HepG2 (cell line): ENCODE measurements at regions not wholly inside any gene's neighbourhood (a gene's known extent, or its start where the extent isn't known, plus 50 kb on each side); places are given as distances from the start of the nearest gene placed in this dataset.

Source experiments
- FOXC1 ChIP-seq: sonication (generic); formaldehyde crosslinking; IDR thresholded peaks from 2 replicates; pipeline ENCODE4 v1.8.0; 2022; ENCODE audit warnings: mild to moderate bottlenecking, missing genetic modification reagents, borderline replicate concordance
- HNRNPUL1 ChIP-seq: fragments of 200-400 bp; formaldehyde crosslinking; IDR thresholded peaks from 2 replicates; pipeline ENCODE4 v1.6.1; 2017; ENCODE audit warnings: low read depth, mild to moderate bottlenecking, low read length, moderate library complexity
- MYNN ChIP-seq: sonication (generic); formaldehyde crosslinking; IDR thresholded peaks from 2 replicates; pipeline ENCODE4 v1.4.0; 2020; ENCODE audit warnings: mild to moderate bottlenecking, low read depth, missing genetic modification reagents
- POLR2AphosphoS5 ChIP-seq: IDR thresholded peaks from 2 replicates; pipeline ENCODE4 v1.6.1; 2012; ENCODE audit warnings: low read depth, low read length
- ZNF274 ChIP-seq: sonication (generic); formaldehyde crosslinking; IDR thresholded peaks from 2 replicates; pipeline ENCODE4 v1.5.1; 2020; ENCODE audit warnings: mild to moderate bottlenecking, missing genetic modification reagents
- TF ChIP-seq, protein P1 (sequence below): IDR thresholded peaks from 2 replicates; pipeline ENCODE4 v1.6.1; 2012; ENCODE audit warnings: low read depth, low read length, improper control_type of control experiment
- TF ChIP-seq, protein P2 (sequence below): sonication (generic); formaldehyde crosslinking; IDR thresholded peaks from one replicate; pipeline ENCODE4 v1.5.1; 2020; ENCODE audit warnings: mild to moderate bottlenecking, missing genetic modification reagents; ENCODE audit errors: not compliant biosample characterization
- TF ChIP-seq, protein P3 (sequence below): IDR thresholded peaks from 2 replicates; pipeline ENCODE4 v1.6.1; 2012; ENCODE audit warnings: inconsistent platforms
- TF ChIP-seq, protein P4 (sequence below): sonication (generic); formaldehyde crosslinking; IDR thresholded peaks from 2 replicates; pipeline ENCODE4 v1.5.0; 2020; ENCODE audit warnings: missing genetic modification reagents
- TF ChIP-seq, protein P5 (sequence below): sonication (generic); formaldehyde crosslinking; IDR thresholded peaks from 2 replicates; pipeline ENCODE4 v1.4.0; 2020; ENCODE audit warnings: missing genetic modification reagents

DNA sequence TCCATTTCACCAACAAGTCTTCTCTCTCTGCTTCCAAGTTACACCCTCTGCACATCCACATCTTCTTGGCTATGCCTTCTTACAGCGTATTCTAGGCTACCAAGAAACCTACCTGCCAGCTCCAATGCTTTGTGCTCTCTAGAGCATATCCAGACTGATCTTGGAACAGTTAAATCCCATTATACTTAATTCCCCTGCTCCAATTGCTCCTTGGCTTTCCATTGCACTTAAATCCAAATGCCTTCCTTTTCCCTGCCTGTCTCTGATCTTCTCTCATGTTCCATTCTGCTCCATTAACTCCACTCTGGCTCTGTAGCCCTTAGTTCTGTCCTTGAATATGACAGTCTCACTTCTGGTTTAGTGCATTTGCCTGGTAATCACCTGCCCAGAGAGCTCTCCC is 322.4 kb downstream of the LRRC70 start:
- TF ChIP-seq MYNN (CRISPR knock-in tag) (no peak), ZNF274 (CRISPR knock-in tag) (no peak), HNRNPUL1 (no peak), POLR2AphosphoS5 (no peak), FOXC1 (no peak)
- TF ChIP-seq, protein P1, sequence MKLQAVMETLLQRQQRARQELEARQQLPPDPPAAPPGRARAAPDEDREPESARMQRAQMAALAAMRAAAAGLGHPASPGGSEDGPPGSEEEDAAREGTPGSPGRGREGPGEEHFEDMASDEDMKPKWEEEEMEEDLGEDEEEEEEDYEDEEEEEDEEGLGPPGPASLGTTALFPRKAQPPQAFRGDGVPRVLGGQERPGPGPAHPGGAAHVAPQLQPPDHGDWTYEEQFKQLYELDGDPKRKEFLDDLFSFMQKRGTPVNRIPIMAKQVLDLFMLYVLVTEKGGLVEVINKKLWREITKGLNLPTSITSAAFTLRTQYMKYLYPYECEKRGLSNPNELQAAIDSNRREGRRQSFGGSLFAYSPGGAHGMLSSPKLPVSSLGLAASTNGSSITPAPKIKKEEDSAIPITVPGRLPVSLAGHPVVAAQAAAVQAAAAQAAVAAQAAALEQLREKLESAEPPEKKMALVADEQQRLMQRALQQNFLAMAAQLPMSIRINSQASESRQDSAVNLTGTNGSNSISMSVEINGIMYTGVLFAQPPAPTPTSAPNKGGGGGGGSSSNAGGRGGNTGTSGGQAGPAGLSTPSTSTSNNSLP = no peak
- TF ChIP-seq, protein P2, sequence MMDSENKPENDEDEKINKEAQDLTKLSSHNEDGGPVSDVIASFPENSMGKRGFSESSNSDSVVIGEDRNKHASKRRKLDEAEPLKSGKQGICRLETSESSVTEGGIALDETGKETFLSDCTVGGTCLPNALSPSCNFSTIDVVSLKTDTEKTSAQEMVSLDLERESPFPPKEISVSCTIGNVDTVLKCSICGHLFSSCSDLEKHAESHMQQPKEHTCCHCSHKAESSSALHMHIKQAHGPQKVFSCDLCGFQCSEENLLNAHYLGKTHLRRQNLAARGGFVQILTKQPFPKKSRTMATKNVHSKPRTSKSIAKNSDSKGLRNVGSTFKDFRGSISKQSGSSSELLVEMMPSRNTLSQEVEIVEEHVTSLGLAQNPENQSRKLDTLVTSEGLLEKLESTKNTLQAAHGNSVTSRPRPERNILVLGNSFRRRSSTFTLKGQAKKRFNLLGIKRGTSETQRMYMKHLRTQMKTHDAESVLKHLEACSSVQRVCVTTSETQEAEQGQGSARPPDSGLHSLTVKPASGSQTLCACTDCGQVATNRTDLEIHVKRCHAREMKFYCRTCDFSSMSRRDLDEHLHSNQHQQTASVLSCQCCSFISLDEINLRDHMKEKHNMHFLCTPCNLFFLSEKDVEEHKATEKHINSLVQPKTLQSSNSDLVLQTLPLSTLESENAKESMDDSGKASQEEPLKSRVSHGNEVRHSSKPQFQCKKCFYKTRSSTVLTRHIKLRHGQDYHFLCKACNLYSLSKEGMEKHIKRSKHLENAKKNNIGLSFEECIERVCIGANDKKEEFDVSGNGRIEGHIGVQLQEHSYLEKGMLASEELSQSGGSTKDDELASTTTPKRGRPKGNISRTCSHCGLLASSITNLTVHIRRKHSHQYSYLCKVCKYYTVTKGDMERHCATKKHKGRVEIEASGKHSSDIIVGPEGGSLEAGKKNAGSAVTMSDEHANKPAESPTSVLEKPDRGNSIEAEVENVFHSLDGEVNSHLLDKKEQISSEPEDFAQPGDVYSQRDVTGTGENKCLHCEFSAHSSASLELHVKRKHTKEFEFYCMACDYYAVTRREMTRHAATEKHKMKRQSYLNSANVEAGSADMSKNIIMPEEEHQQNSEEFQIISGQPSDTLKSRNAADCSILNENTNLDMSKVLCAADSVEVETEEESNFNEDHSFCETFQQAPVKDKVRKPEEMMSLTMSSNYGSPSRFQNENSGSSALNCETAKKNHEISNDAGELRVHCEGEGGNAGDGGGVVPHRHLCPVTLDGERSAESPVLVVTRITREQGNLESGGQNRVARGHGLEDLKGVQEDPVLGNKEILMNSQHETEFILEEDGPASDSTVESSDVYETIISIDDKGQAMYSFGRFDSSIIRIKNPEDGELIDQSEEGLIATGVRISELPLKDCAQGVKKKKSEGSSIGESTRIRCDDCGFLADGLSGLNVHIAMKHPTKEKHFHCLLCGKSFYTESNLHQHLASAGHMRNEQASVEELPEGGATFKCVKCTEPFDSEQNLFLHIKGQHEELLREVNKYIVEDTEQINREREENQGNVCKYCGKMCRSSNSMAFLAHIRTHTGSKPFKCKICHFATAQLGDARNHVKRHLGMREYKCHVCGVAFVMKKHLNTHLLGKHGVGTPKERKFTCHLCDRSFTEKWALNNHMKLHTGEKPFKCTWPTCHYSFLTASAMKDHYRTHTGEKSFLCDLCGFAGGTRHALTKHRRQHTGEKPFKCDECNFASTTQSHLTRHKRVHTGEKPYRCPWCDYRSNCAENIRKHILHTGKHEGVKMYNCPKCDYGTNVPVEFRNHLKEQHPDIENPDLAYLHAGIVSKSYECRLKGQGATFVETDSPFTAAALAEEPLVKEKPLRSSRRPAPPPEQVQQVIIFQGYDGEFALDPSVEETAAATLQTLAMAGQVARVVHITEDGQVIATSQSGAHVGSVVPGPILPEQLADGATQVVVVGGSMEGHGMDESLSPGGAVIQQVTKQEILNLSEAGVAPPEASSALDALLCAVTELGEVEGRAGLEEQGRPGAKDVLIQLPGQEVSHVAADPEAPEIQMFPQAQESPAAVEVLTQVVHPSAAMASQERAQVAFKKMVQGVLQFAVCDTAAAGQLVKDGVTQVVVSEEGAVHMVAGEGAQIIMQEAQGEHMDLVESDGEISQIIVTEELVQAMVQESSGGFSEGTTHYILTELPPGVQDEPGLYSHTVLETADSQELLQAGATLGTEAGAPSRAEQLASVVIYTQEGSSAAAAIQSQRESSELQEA (CRISPR knock-in tag) = no peak
- TF ChIP-seq, protein P3, sequence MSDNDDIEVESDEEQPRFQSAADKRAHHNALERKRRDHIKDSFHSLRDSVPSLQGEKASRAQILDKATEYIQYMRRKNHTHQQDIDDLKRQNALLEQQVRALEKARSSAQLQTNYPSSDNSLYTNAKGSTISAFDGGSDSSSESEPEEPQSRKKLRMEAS = no peak
- TF ChIP-seq, protein P4, sequence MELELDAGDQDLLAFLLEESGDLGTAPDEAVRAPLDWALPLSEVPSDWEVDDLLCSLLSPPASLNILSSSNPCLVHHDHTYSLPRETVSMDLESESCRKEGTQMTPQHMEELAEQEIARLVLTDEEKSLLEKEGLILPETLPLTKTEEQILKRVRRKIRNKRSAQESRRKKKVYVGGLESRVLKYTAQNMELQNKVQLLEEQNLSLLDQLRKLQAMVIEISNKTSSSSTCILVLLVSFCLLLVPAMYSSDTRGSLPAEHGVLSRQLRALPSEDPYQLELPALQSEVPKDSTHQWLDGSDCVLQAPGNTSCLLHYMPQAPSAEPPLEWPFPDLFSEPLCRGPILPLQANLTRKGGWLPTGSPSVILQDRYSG = no peak
- TF ChIP-seq, protein P5, sequence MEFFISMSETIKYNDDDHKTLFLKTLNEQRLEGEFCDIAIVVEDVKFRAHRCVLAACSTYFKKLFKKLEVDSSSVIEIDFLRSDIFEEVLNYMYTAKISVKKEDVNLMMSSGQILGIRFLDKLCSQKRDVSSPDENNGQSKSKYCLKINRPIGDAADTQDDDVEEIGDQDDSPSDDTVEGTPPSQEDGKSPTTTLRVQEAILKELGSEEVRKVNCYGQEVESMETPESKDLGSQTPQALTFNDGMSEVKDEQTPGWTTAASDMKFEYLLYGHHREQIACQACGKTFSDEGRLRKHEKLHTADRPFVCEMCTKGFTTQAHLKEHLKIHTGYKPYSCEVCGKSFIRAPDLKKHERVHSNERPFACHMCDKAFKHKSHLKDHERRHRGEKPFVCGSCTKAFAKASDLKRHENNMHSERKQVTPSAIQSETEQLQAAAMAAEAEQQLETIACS (CRISPR knock-in tag) = no peak
